ENCODE measurements at regions not wholly inside any gene's neighbourhood (a gene's known extent, or its start where the extent isn't known, plus 50 kb on each side); places are given as distances from the start of the nearest gene placed in this dataset.

DNA sequence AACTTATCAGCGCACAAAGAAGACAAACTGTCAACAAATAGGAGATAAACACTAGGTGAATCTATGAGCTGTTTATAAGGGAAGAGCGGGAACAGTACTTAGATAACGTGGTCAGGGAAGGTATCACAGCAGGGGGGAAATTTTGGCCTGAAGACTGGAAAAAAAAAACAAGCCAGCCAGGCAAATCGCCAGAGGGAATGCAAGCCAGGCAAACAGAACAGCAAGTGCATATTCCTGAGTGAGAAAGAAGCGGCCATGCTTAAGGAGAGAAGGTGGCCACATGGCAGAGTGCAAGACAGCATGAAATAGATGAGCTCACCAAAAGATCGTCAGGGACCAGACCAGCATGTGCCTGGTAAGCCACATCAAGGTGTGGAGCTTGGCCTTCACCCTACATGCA, 466.5 kb upstream of the ARID1B start (continued):
- TF ChIP-seq, protein P1, sequence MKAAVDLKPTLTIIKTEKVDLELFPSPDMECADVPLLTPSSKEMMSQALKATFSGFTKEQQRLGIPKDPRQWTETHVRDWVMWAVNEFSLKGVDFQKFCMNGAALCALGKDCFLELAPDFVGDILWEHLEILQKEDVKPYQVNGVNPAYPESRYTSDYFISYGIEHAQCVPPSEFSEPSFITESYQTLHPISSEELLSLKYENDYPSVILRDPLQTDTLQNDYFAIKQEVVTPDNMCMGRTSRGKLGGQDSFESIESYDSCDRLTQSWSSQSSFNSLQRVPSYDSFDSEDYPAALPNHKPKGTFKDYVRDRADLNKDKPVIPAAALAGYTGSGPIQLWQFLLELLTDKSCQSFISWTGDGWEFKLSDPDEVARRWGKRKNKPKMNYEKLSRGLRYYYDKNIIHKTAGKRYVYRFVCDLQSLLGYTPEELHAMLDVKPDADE (IDR thresholded peaks at IDR 0.05): no peak
- TF ChIP-seq ZNF114 (CRISPR knock-in tag; IDR thresholded peaks at IDR 0.05) (no peak), NANOG (IDR thresholded peaks at IDR 0.05; ENCODE audit: borderline replicate concordance) (no peak)
- TF ChIP-seq, protein P2, sequence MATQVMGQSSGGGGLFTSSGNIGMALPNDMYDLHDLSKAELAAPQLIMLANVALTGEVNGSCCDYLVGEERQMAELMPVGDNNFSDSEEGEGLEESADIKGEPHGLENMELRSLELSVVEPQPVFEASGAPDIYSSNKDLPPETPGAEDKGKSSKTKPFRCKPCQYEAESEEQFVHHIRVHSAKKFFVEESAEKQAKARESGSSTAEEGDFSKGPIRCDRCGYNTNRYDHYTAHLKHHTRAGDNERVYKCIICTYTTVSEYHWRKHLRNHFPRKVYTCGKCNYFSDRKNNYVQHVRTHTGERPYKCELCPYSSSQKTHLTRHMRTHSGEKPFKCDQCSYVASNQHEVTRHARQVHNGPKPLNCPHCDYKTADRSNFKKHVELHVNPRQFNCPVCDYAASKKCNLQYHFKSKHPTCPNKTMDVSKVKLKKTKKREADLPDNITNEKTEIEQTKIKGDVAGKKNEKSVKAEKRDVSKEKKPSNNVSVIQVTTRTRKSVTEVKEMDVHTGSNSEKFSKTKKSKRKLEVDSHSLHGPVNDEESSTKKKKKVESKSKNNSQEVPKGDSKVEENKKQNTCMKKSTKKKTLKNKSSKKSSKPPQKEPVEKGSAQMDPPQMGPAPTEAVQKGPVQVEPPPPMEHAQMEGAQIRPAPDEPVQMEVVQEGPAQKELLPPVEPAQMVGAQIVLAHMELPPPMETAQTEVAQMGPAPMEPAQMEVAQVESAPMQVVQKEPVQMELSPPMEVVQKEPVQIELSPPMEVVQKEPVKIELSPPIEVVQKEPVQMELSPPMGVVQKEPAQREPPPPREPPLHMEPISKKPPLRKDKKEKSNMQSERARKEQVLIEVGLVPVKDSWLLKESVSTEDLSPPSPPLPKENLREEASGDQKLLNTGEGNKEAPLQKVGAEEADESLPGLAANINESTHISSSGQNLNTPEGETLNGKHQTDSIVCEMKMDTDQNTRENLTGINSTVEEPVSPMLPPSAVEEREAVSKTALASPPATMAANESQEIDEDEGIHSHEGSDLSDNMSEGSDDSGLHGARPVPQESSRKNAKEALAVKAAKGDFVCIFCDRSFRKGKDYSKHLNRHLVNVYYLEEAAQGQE (IDR thresholded peaks at IDR 0.05; ENCODE audit: unreplicated experiment): no peak

DNA sequence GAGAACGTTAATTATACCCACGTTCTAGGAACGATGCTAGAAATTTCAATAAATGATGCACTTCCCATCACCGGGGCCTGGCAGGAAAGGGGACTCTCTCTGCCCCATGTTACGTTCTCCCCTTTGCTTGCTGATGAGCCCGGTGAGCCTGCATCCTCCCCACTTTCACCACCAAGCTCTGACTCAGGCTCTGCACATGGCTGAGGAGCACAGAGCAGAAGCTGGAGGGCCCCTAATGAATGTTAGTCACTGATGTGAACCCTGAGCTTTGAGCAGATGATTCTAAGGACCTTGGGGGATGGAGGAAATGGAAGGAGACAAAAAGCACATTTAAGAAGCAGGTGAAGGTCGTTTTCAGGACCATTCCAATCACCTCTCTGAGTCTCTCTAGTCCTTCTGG, 468.2 kb upstream of the ARID1B start:
- Mint-ChIP-seq H3K4me1 (peaks cover 4% of the 10 kb centered on the region; the same call in 2 of the 3 replicates), H3K36me3 (ENCODE audit: low read depth) (no peaks in the 10 kb centered on the region; the same call in 2 of the 3 replicates), H3K27me3 (ENCODE audit: insufficient read depth, low read depth, poor library complexity) (no peaks in the 10 kb centered on the region), H3K27ac (no peak overlapping the region), H3K4me3 (no peak overlapping the region), H3K9me3 (no peaks in the 10 kb centered on the region; the same call in 2 of the 3 replicates)
- Histone ChIP-seq H3K36me3 (ENCODE audit: insufficient read depth) (no peaks in the 10 kb centered on the region), H3K79me2 (replicated peaks; ENCODE audit: insufficient read depth) (no peaks in the 10 kb centered on the region), H3K27ac (ENCODE audit: low read depth) (no peak overlapping the region), H3K4me2 (no peak overlapping the region), H3K27me3 (ENCODE audit: insufficient read depth) (no peaks in the 10 kb centered on the region), H3F3A (replicated peaks; ENCODE audit: low read depth) (no peaks in the 10 kb centered on the region), H3K9me2 (ENCODE audit: insufficient read depth) (peaks cover 15% of the 10 kb centered on the region; the same call in 1 of the 2 replicates), H2AFZ (no peak overlapping the region), H3K4me1 (ENCODE audit: insufficient read depth) (0 out of 2 replicates have a peak, but pooled peaks cover 5% of the 10 kb centered on the region), H4K20me1 (replicated peaks; ENCODE audit: insufficient read depth) (no peaks in the 10 kb centered on the region), H3K4me3 (no peak overlapping the region)
- DNase-seq (ENCODE audit: low spot score) (no peak), ATAC-seq (no peak)
- no peak for TF ChIP-seq POLR2AphosphoS5 (IDR thresholded peaks at IDR 0.05; ENCODE audit: low read depth)
- TF ChIP-seq STAT1 (IDR thresholded peaks at IDR 0.05; ENCODE audit: unreplicated experiment): no peak
- TF ChIP-seq EZH2 (IDR thresholded peaks at IDR 0.05; ENCODE audit: low read depth, unreplicated experiment): no peak
- TF ChIP-seq, protein P3, sequence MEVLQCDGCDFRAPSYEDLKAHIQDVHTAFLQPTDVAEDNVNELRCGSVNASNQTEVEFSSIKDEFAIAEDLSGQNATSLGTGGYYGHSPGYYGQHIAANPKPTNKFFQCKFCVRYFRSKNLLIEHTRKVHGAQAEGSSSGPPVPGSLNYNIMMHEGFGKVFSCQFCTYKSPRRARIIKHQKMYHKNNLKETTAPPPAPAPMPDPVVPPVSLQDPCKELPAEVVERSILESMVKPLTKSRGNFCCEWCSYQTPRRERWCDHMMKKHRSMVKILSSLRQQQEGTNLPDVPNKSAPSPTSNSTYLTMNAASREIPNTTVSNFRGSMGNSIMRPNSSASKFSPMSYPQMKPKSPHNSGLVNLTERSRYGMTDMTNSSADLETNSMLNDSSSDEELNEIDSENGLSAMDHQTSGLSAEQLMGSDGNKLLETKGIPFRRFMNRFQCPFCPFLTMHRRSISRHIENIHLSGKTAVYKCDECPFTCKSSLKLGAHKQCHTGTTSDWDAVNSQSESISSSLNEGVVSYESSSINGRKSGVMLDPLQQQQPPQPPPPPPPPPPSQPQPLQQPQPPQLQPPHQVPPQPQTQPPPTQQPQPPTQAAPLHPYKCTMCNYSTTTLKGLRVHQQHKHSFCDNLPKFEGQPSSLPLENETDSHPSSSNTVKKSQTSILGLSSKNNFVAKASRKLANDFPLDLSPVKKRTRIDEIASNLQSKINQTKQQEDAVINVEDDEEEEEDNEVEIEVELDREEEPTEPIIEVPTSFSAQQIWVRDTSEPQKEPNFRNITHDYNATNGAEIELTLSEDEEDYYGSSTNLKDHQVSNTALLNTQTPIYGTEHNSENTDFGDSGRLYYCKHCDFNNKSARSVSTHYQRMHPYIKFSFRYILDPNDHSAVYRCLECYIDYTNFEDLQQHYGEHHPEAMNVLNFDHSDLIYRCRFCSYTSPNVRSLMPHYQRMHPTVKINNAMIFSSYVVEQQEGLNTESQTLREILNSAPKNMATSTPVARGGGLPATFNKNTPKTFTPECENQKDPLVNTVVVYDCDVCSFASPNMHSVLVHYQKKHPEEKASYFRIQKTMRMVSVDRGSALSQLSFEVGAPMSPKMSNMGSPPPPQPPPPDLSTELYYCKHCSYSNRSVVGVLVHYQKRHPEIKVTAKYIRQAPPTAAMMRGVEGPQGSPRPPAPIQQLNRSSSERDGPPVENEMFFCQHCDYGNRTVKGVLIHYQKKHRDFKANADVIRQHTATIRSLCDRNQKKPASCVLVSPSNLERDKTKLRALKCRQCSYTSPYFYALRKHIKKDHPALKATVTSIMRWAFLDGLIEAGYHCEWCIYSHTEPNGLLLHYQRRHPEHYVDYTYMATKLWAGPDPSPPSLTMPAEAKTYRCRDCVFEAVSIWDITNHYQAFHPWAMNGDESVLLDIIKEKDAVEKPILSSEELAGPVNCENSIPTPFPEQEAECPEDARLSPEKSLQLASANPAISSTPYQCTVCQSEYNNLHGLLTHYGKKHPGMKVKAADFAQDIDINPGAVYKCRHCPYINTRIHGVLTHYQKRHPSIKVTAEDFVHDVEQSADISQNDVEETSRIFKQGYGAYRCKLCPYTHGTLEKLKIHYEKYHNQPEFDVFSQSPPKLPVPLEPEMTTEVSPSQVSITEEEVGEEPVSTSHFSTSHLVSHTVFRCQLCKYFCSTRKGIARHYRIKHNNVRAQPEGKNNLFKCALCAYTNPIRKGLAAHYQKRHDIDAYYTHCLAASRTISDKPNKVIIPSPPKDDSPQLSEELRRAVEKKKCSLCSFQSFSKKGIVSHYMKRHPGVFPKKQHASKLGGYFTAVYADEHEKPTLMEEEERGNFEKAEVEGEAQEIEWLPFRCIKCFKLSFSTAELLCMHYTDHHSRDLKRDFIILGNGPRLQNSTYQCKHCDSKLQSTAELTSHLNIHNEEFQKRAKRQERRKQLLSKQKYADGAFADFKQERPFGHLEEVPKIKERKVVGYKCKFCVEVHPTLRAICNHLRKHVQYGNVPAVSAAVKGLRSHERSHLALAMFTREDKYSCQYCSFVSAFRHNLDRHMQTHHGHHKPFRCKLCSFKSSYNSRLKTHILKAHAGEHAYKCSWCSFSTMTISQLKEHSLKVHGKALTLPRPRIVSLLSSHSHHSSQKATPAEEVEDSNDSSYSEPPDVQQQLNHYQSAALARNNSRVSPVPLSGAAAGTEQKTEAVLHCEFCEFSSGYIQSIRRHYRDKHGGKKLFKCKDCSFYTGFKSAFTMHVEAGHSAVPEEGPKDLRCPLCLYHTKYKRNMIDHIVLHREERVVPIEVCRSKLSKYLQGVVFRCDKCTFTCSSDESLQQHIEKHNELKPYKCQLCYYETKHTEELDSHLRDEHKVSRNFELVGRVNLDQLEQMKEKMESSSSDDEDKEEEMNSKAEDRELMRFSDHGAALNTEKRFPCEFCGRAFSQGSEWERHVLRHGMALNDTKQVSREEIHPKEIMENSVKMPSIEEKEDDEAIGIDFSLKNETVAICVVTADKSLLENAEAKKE (CRISPR knock-in tag; IDR thresholded peaks at IDR 0.05): no peak
- no peak for TF ChIP-seq EZH2phosphoT487 (IDR thresholded peaks at IDR 0.05; ENCODE audit: unreplicated experiment)
- TF ChIP-seq, protein P4, sequence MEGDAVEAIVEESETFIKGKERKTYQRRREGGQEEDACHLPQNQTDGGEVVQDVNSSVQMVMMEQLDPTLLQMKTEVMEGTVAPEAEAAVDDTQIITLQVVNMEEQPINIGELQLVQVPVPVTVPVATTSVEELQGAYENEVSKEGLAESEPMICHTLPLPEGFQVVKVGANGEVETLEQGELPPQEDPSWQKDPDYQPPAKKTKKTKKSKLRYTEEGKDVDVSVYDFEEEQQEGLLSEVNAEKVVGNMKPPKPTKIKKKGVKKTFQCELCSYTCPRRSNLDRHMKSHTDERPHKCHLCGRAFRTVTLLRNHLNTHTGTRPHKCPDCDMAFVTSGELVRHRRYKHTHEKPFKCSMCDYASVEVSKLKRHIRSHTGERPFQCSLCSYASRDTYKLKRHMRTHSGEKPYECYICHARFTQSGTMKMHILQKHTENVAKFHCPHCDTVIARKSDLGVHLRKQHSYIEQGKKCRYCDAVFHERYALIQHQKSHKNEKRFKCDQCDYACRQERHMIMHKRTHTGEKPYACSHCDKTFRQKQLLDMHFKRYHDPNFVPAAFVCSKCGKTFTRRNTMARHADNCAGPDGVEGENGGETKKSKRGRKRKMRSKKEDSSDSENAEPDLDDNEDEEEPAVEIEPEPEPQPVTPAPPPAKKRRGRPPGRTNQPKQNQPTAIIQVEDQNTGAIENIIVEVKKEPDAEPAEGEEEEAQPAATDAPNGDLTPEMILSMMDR (conservative IDR thresholded peaks at IDR 0.05; ENCODE audit: low read depth in 2 of 2): no peak
- TF ChIP-seq, protein P1 (IDR thresholded peaks at IDR 0.05): no peak

Measured in GM23338 (cell line).